ENCODE measurements at regions not wholly inside any gene's neighbourhood (a gene's known extent, or its start where the extent isn't known, plus 50 kb on each side); places are given as distances from the start of the nearest gene placed in this dataset.

DNA sequence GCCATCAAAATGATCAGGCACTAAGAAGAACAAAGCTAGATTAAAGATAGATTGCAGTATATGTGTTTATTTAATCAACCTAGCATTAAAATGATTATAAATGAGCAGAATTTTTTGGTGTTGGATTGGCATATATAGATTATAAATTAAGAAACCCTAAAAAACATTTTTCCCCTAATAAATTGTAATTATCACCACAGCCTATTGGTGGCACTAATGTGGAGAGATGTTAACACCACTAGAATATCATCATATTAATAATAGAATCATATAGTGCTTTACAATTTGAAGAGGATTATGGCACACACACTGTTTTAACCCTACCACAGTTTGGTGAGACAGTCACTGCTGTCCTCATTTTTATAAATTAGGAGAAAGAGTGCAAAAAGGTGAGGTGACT lies 112.4 kb upstream of the RND3 start:
- peaks cover 3 to 14% (median 10%) of the 10 kb centered on the region in 5 donors for H3K4me1 ChIP-seq (ENCODE audit: control insufficient read depth in 5 of 5, insufficient read depth in 5 of 5, low read length in 5 of 5)
- no peak overlapping the region for H3K4me3 ChIP-seq (ENCODE audit: low read depth in 1 of 5, low read length in 5 of 5)
- H3K9me3 ChIP-seq (ENCODE audit: control insufficient read depth in 5 of 5, low read length in 5 of 5) = peaks cover 0 to 6% (median 0%) of the 10 kb centered on the region in 5 donors
- H3K36me3 ChIP-seq (ENCODE audit: control insufficient read depth in 5 of 5, insufficient read depth in 5 of 5, low read length in 5 of 5) = no peaks in the 10 kb centered on the region
- H3K9ac ChIP-seq (ENCODE audit: low read length in 5 of 5) = no peak overlapping the region
- no peaks in the 10 kb centered on the region for H3K27me3 ChIP-seq (ENCODE audit: control insufficient read depth in 5 of 5, insufficient read depth in 4 of 5, low read length in 5 of 5)
- no peak overlapping the region for H3K27ac ChIP-seq (ENCODE audit: low read depth, low read length)

DNA sequence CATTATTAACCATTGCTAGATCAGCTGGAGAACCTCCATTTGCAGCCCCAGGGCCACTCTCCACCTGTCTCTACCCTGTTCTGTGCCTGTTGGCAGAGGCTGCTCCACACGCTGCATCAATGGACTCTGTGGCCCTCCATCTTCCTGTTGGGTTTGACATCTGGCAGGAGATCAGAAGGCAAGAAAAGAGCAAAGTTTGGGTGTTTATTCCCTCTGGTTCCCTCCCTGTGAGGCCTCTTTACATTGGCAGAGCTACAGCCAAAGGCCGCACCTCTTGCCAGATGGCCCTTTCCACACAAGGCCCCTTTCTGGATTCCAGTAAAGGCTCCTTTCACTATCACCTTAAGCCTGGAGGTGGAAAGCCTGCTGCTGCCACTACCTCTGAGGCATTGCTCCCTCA lies 110.9 kb upstream of the RND3 start:
- Histone ChIP-seq H3K27ac (ENCODE audit: low read depth, low read length) (no peak overlapping the region), H3K4me1 (ENCODE audit: control insufficient read depth in 5 of 5, insufficient read depth in 5 of 5, low read length in 5 of 5) (peaks cover 3 to 14% (median 10%) of the 10 kb centered on the region in 5 donors), H3K9me3 (ENCODE audit: control insufficient read depth in 5 of 5, low read length in 5 of 5) (peaks cover 0 to 6% (median 0%) of the 10 kb centered on the region in 5 donors), H3K4me3 (ENCODE audit: low read depth in 1 of 5, low read length in 5 of 5) (no peak overlapping the region), H3K36me3 (ENCODE audit: control insufficient read depth in 5 of 5, insufficient read depth in 5 of 5, low read length in 5 of 5) (no peaks in the 10 kb centered on the region), H3K9ac (ENCODE audit: low read length in 5 of 5) (no peak overlapping the region), H3K27me3 (ENCODE audit: control insufficient read depth in 5 of 5, insufficient read depth in 4 of 5, low read length in 5 of 5) (no peaks in the 10 kb centered on the region)

DNA sequence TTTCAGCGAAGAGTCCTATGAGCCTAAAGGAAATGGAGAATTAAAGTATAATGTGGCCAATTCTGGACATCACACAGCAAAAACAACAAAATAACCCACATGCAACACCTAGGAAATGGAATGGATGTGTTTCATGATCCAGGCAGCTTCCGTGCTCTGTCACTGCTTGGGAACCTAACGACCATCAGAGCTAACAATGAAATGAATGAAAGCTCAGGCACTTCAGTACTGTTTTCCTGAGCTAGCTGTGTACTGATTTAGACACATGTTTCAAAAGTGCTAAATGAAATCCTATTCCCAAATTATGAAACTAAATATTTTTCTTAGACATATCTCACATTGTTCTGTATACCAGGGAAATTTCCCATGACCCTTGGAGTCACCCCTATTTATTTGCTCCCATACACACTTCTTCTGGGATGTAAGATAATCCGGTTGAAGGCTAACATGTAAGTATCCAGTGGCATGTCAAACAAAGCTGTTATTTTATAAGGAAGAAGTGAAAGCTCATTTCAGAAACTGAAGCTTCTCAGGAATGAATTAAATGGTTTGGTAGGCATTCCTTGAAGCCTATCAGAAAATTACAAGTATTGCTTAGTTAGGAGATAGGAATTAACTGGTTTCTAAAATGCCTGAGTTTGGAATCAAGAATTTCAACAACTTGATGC lies 108.5 kb upstream of the RND3 start:
- Histone ChIP-seq H3K9me3 (ENCODE audit: control insufficient read depth in 5 of 5, low read length in 5 of 5) (no peaks in the 10 kb centered on the region), H3K4me3 (ENCODE audit: low read depth in 1 of 5, low read length in 5 of 5) (no peak overlapping the region), H3K27ac (ENCODE audit: low read depth, low read length) (no peak overlapping the region), H3K4me1 (ENCODE audit: control insufficient read depth in 5 of 5, insufficient read depth in 5 of 5, low read length in 5 of 5) (peaks cover 0 to 3% (median 0%) of the 10 kb centered on the region in 5 donors), H3K36me3 (ENCODE audit: control insufficient read depth in 5 of 5, insufficient read depth in 5 of 5, low read length in 5 of 5) (no peaks in the 10 kb centered on the region), H3K9ac (ENCODE audit: low read length in 5 of 5) (no peak overlapping the region), H3K27me3 (ENCODE audit: control insufficient read depth in 5 of 5, insufficient read depth in 4 of 5, low read length in 5 of 5) (no peaks in the 10 kb centered on the region)

DNA sequence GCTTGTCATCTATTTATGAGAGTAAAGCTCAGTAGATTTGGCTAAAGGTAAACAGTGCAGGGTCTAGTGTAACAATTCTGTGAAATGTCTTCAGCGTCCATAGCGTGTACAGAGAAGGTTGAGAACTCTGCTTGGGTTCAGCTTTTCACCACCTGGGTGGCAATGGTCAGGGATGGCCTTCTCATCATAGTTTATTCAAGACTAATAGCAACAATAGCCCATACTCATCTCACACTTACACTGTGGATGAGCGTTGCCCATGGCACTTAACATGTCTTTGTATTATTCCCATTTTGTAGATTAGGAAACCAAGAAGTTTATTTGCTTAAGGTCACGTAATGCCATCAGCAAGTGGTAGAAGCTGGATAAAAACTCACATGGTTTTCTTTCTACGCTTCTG lies 106.8 kb upstream of the RND3 start:
- no peaks in the 10 kb centered on the region for H3K4me1 ChIP-seq (ENCODE audit: control insufficient read depth in 5 of 5, insufficient read depth in 5 of 5, low read length in 5 of 5)
- no peaks in the 10 kb centered on the region for H3K27me3 ChIP-seq (ENCODE audit: control insufficient read depth in 5 of 5, insufficient read depth in 4 of 5, low read length in 5 of 5)
- no peak overlapping the region for H3K27ac ChIP-seq (ENCODE audit: low read depth, low read length)
- H3K9me3 ChIP-seq (ENCODE audit: control insufficient read depth in 5 of 5, low read length in 5 of 5) = no peaks in the 10 kb centered on the region
- no peaks in the 10 kb centered on the region for H3K36me3 ChIP-seq (ENCODE audit: control insufficient read depth in 5 of 5, insufficient read depth in 5 of 5, low read length in 5 of 5)
- H3K4me3 ChIP-seq (ENCODE audit: low read depth in 1 of 5, low read length in 5 of 5) = no peak overlapping the region
- H3K9ac ChIP-seq (ENCODE audit: low read length in 5 of 5) = no peak overlapping the region

DNA sequence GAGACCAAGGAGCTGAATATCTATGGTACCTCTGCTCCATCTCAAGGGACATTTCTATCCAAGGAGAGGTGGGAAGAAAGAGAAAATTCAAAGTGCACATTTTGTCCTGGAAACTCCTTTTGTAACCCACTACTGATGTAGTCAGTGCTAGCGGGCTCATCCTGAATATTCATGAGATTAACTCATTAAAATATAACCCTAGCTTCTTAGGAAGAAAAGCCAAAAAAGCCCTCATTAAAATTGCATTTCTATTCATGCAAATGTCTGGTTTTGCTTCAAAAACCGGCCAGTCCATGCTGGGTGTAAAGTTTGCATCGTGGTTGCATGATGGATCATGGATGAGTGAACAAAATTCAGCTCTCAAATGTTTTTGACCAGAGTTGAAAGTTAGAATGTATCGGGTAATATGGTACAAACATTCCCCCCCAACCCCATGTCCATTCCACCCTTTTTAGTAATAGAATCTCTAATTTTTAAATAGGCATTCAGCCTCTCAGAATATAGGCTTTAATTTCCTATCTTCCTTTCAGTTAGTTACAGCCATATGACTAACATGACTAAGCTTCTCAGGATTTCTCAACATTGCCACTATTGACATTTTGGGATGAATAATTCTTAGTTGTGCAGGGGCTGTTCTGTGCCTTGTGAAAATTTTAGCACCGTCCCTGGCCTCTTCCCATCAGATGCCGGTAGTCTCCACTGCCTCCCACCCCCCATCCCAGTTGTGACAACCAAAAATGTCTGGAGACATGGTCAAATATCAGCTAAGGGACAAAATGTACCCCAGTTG lies 104.2 kb upstream of the RND3 start:
- Histone ChIP-seq H3K27ac (ENCODE audit: low read depth, low read length) (no peak overlapping the region), H3K36me3 (ENCODE audit: control insufficient read depth in 5 of 5, insufficient read depth in 5 of 5, low read length in 5 of 5) (no peaks in the 10 kb centered on the region), H3K4me1 (ENCODE audit: control insufficient read depth in 5 of 5, insufficient read depth in 5 of 5, low read length in 5 of 5) (peaks cover 0 to 20% (median 14%) of the 10 kb centered on the region in 5 donors), H3K4me3 (ENCODE audit: low read depth in 1 of 5, low read length in 5 of 5) (no peak overlapping the region), H3K27me3 (ENCODE audit: control insufficient read depth in 5 of 5, insufficient read depth in 4 of 5, low read length in 5 of 5) (no peaks in the 10 kb centered on the region), H3K9ac (ENCODE audit: low read length in 5 of 5) (no peak overlapping the region), H3K9me3 (ENCODE audit: control insufficient read depth in 5 of 5, low read length in 5 of 5) (no peaks in the 10 kb centered on the region)

DNA sequence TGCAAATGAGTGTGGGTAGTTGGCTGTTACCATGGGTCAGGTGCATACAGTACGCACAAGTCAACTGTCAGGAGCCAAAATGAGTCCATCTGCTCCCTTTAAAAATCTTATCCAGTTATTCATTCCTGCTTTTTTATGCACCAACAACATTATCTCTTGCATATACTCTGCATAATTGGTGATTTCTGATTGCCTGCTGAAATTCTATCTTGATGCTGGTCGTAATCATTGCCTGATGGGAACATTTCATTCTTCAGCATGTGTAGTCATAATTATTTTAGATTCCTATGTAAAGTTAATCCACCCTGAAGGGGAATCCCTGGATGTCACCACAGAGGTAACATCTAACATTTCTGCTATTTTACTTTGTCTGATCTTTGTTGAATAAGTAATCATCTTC lies 102.2 kb upstream of the RND3 start:
- no peaks in the 10 kb centered on the region for H3K36me3 ChIP-seq (ENCODE audit: control insufficient read depth in 5 of 5, insufficient read depth in 5 of 5, low read length in 5 of 5)
- H3K4me1 ChIP-seq (ENCODE audit: control insufficient read depth in 5 of 5, insufficient read depth in 5 of 5, low read length in 5 of 5) = peaks cover 0 to 21% (median 18%) of the 10 kb centered on the region in 5 donors
- H3K9me3 ChIP-seq (ENCODE audit: control insufficient read depth in 5 of 5, low read length in 5 of 5) = no peaks in the 10 kb centered on the region

DNA sequence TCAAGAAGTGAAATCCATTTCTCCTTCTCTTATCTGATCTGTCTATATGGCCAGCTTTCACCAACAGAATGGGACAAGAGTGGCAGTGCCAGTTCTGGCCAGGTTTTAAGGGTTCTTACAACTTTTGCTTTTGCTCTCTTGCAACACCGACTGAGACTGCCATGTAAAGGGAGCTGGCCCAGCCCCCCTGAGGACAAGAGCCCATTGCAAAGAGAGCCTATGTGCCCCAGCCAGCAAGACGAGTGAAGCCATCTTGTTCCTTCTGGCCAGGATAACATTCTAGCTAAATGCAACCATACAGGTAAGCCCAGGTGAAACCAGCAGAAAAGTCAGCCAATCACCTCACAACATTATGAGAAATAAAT lies 101.0 kb upstream of the RND3 start:
- H3K27ac ChIP-seq (ENCODE audit: low read depth, low read length) = no peak overlapping the region
- H3K9ac ChIP-seq (ENCODE audit: low read length in 5 of 5) = no peak overlapping the region
- H3K36me3 ChIP-seq (ENCODE audit: control insufficient read depth in 5 of 5, insufficient read depth in 5 of 5, low read length in 5 of 5) = no peaks in the 10 kb centered on the region
- H3K27me3 ChIP-seq (ENCODE audit: control insufficient read depth in 5 of 5, insufficient read depth in 4 of 5, low read length in 5 of 5) = no peaks in the 10 kb centered on the region
- H3K4me3 ChIP-seq (ENCODE audit: low read depth in 1 of 5, low read length in 5 of 5) = no peak overlapping the region
- H3K4me1 ChIP-seq (ENCODE audit: control insufficient read depth in 5 of 5, insufficient read depth in 5 of 5, low read length in 5 of 5) = peaks cover 0 to 21% (median 18%) of the 10 kb centered on the region in 5 donors
- H3K9me3 ChIP-seq (ENCODE audit: control insufficient read depth in 5 of 5, low read length in 5 of 5) = no peaks in the 10 kb centered on the region

More for the DNA sequence above, 102.2 kb upstream of the RND3 start:
- no peaks in the 10 kb centered on the region for H3K27me3 ChIP-seq (ENCODE audit: control insufficient read depth in 5 of 5, insufficient read depth in 4 of 5, low read length in 5 of 5)
- H3K4me3 ChIP-seq (ENCODE audit: low read depth in 1 of 5, low read length in 5 of 5) = no peak overlapping the region
- no peak overlapping the region for H3K9ac ChIP-seq (ENCODE audit: low read length in 5 of 5)
- H3K27ac ChIP-seq (ENCODE audit: low read depth, low read length) = no peak overlapping the region

DNA sequence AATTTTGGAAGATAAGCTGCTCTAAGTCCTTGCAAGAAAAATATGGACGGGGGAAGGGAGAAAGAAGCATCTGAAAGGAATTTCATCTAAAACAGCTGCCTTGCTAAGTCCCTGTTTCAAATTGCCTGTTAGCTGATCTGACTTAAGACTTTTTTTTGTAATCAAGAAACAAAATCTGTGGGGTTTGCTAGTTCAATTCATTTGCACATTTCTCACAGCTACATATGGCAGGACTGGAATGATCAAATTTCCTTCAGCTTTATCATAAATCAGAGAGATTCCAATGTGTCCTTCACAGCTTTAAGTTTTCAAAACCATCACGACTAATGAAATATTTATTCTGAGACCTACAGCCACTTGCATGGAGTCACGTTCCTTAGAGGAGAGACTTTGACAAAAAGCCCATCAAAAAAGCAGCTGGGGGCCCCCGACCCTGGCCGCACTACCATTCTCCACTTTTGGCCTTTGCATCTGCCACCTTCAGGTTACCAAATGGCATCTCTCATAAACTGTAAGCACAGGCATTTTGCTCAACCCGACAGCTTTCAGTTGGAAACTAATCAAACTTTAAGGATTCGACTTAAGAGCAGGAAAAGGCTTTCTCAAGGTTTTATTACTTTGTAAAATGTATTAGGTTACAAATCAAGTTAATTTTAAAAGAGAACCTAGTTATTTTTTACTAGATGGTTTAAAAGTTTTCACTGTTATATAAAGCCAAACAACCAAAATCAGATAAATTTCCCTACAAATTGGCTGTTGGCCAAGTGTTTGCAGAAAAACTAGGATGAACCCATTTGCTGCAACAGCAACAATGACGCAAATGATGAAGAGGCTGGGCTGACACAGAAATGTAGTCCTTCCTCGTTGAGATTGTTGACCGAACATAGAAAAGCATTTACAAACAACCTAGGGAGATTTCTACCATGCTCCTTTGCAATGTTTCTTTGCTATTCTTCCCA lies 100.4 kb upstream of the RND3 start:
- no peak overlapping the region for H3K9ac ChIP-seq (ENCODE audit: low read length in 5 of 5)
- H3K27ac ChIP-seq (ENCODE audit: low read depth, low read length) = peak overlapping the region; percentile 27
- peak overlapping the region in 1 of 5 donors; percentile 9 for H3K4me3 ChIP-seq (ENCODE audit: low read depth in 1 of 5, low read length in 5 of 5)
- no peaks in the 10 kb centered on the region for H3K9me3 ChIP-seq (ENCODE audit: control insufficient read depth in 5 of 5, low read length in 5 of 5)
- H3K36me3 ChIP-seq (ENCODE audit: control insufficient read depth in 5 of 5, insufficient read depth in 5 of 5, low read length in 5 of 5) = no peaks in the 10 kb centered on the region
- no peaks in the 10 kb centered on the region for H3K27me3 ChIP-seq (ENCODE audit: control insufficient read depth in 5 of 5, insufficient read depth in 4 of 5, low read length in 5 of 5)
- peaks cover 0 to 21% (median 18%) of the 10 kb centered on the region in 5 donors for H3K4me1 ChIP-seq (ENCODE audit: control insufficient read depth in 5 of 5, insufficient read depth in 5 of 5, low read length in 5 of 5)

DNA sequence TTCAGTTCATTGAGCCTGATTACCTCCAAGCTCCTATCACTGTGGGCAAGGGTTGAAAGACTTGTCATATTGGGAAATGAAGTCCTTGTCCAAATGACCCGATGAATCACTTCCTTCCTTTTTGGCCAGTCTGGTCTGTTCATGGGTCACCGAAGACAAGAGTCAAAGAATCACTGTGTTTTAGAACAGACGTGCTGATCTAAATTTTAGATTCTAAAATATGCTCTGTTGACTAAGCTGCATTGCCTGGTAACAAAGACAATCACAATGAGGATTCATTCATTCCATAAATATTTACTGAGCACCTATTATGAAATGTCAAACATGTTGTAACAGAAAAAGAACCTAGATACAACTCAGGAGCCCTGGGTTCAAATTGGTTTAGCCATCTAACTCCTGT lies 99.4 kb upstream of the RND3 start:
- Histone ChIP-seq H3K9me3 (ENCODE audit: control insufficient read depth in 5 of 5, low read length in 5 of 5) (no peaks in the 10 kb centered on the region), H3K4me3 (ENCODE audit: low read depth in 1 of 5, low read length in 5 of 5) (no peak overlapping the region), H3K27ac (ENCODE audit: low read depth, low read length) (peak overlapping the region; percentile 6), H3K4me1 (ENCODE audit: control insufficient read depth in 5 of 5, insufficient read depth in 5 of 5, low read length in 5 of 5) (peaks cover 0 to 21% (median 18%) of the 10 kb centered on the region in 5 donors), H3K9ac (ENCODE audit: low read length in 5 of 5) (no peak overlapping the region), H3K27me3 (ENCODE audit: control insufficient read depth in 5 of 5, insufficient read depth in 4 of 5, low read length in 5 of 5) (no peaks in the 10 kb centered on the region), H3K36me3 (ENCODE audit: control insufficient read depth in 5 of 5, insufficient read depth in 5 of 5, low read length in 5 of 5) (no peaks in the 10 kb centered on the region)
